Neural cell (in vitro differentiated cells): ENCODE measurements at regions not wholly inside any gene's neighbourhood (a gene's known extent, or its start where the extent isn't known, plus 50 kb on each side); places are given as distances from the start of the nearest gene placed in this dataset.

Experiments
- EP300 ChIP-seq: fragments of 450-650 bp; conservative IDR thresholded peaks from 2 replicates; pipeline ENCODE4 v1.6.1; 2014; ENCODE audit warnings: antibody characterized with exemption, mild to moderate bottlenecking, moderate library complexity; ENCODE audit not compliant: poor library complexity, severe bottlenecking
- EZH2 ChIP-seq: fragments of 200-600, 300-800 bp; shearing (Covaris generic), sonication (generic); IDR thresholded peaks from 2 replicates; pipeline ENCODE4 v1.6.1; 2014; ENCODE audit warnings: antibody characterized with exemption, low read length, borderline replicate concordance, mild to moderate bottlenecking; ENCODE audit not compliant: insufficient read depth, poor library complexity, severe bottlenecking
- POLR2AphosphoS5 ChIP-seq: IDR thresholded peaks from 2 replicates; pipeline ENCODE4 v1.6.1; 2012
- RAD21 ChIP-seq: fragments of 450-650 bp; conservative IDR thresholded peaks from 2 replicates; pipeline ENCODE4 v1.6.1; 2014; ENCODE audit warnings: antibody characterized with exemption, mild to moderate bottlenecking, moderate library complexity
- SMC3 ChIP-seq: fragments of 450-650 bp; conservative IDR thresholded peaks from 2 replicates; pipeline ENCODE4 v1.6.1; 2014; ENCODE audit warnings: antibody characterized with exemption, mild to moderate bottlenecking, moderate library complexity; ENCODE audit not compliant: poor library complexity
- TF ChIP-seq, protein P1 (sequence below): IDR thresholded peaks from 2 replicates; pipeline ENCODE4 v1.6.1; 2012; ENCODE audit warnings: borderline replicate concordance
- TF ChIP-seq, protein P2 (sequence below): fragments of 450-650 bp; IDR thresholded peaks from 2 replicates; pipeline ENCODE4 v1.5.1; 2014; ENCODE audit warnings: antibody characterized with exemption, mild to moderate bottlenecking, moderate library complexity; ENCODE audit not compliant: poor library complexity, severe bottlenecking

DNA sequence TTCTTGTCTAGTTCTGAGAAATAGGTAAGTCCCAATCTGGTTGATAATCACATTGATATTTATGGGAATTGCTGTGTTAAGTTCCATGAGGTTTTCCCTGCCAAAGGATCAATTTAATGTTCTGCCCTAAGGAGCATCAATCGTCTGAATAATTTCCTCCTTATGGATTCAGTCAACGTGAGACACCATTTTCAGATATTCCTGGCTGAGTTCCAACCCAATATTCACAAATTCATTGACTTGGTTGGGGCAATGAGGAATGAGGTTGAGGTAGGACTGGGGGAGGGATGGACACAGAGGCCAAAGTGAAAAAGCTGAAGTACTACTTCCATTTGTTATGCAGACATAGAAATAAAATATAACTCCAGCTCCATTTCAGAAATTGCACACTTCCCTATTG lies 99.1 kb downstream of the ZNF622 start:
- TF ChIP-seq, protein P1, sequence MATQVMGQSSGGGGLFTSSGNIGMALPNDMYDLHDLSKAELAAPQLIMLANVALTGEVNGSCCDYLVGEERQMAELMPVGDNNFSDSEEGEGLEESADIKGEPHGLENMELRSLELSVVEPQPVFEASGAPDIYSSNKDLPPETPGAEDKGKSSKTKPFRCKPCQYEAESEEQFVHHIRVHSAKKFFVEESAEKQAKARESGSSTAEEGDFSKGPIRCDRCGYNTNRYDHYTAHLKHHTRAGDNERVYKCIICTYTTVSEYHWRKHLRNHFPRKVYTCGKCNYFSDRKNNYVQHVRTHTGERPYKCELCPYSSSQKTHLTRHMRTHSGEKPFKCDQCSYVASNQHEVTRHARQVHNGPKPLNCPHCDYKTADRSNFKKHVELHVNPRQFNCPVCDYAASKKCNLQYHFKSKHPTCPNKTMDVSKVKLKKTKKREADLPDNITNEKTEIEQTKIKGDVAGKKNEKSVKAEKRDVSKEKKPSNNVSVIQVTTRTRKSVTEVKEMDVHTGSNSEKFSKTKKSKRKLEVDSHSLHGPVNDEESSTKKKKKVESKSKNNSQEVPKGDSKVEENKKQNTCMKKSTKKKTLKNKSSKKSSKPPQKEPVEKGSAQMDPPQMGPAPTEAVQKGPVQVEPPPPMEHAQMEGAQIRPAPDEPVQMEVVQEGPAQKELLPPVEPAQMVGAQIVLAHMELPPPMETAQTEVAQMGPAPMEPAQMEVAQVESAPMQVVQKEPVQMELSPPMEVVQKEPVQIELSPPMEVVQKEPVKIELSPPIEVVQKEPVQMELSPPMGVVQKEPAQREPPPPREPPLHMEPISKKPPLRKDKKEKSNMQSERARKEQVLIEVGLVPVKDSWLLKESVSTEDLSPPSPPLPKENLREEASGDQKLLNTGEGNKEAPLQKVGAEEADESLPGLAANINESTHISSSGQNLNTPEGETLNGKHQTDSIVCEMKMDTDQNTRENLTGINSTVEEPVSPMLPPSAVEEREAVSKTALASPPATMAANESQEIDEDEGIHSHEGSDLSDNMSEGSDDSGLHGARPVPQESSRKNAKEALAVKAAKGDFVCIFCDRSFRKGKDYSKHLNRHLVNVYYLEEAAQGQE: no peak
- TF ChIP-seq, protein P2, sequence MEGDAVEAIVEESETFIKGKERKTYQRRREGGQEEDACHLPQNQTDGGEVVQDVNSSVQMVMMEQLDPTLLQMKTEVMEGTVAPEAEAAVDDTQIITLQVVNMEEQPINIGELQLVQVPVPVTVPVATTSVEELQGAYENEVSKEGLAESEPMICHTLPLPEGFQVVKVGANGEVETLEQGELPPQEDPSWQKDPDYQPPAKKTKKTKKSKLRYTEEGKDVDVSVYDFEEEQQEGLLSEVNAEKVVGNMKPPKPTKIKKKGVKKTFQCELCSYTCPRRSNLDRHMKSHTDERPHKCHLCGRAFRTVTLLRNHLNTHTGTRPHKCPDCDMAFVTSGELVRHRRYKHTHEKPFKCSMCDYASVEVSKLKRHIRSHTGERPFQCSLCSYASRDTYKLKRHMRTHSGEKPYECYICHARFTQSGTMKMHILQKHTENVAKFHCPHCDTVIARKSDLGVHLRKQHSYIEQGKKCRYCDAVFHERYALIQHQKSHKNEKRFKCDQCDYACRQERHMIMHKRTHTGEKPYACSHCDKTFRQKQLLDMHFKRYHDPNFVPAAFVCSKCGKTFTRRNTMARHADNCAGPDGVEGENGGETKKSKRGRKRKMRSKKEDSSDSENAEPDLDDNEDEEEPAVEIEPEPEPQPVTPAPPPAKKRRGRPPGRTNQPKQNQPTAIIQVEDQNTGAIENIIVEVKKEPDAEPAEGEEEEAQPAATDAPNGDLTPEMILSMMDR: no peak
- TF ChIP-seq EZH2: no peak
- TF ChIP-seq EP300: no peak
- no peak for TF ChIP-seq SMC3
- TF ChIP-seq RAD21: no peak
- TF ChIP-seq POLR2AphosphoS5: no peak
